ENCODE measurements at regions not wholly inside any gene's neighbourhood (a gene's known extent, or its start where the extent isn't known, plus 50 kb on each side); places are given as distances from the start of the nearest gene placed in this dataset.
"Not testable (repeated sequence)": the region's sequence is repeated elsewhere in the genome, so short reads cannot be mapped to it uniquely, and the experiment has no call there.

- Histone ChIP-seq H3K27me3 (ENCODE audit: control insufficient read depth, insufficient read depth, low read length) (no peaks in the 10 kb centered on the region), H3K9me3 (replicated peaks; ENCODE audit: low read length) (no peaks in the 10 kb centered on the region), H3K36me3 (ENCODE audit: insufficient read depth, low read length) (no peaks in the 10 kb centered on the region), H3K9ac (ENCODE audit: low read depth, low read length) (no peak overlapping the region), H3K4me1 (ENCODE audit: control insufficient read depth, insufficient read depth, low read length) (no peaks in the 10 kb centered on the region), H3K4me2 (ENCODE audit: low read length) (no peak overlapping the region), H3K4me3 (ENCODE audit: low read length) (no peak overlapping the region)
Observed at GRCh38 chr1:178581351-178582303, 68.7 kb downstream of the TEX35 start.

- Histone ChIP-seq H3K9me3 (replicated peaks; ENCODE audit: low read length) (peaks cover 3% of the 10 kb centered on the region), H3K27me3 (ENCODE audit: control insufficient read depth, insufficient read depth, low read length) (no peaks in the 10 kb centered on the region), H3K4me2 (ENCODE audit: low read length) (no peak overlapping the region), H3K4me3 (ENCODE audit: low read length) (no peak overlapping the region), H3K4me1 (ENCODE audit: control insufficient read depth, insufficient read depth, low read length) (no peaks in the 10 kb centered on the region), H3K9ac (ENCODE audit: low read depth, low read length) (no peak overlapping the region), H3K36me3 (ENCODE audit: insufficient read depth, low read length) (no peaks in the 10 kb centered on the region)
Observed at GRCh38 chr1:178587096-178587495, 74.2 kb downstream of the TEX35 start.

GRCh38 chr1:178587975-178588374 lies 75.1 kb downstream of the TEX35 start:
- no peaks in the 10 kb centered on the region for H3K36me3 ChIP-seq (ENCODE audit: insufficient read depth, low read length)
- H3K9me3 ChIP-seq (replicated peaks; ENCODE audit: low read length): peaks cover 3% of the 10 kb centered on the region
- no peak overlapping the region for H3K4me2 ChIP-seq (ENCODE audit: low read length)
- no peaks in the 10 kb centered on the region for H3K27me3 ChIP-seq (ENCODE audit: control insufficient read depth, insufficient read depth, low read length)
- H3K9ac ChIP-seq (ENCODE audit: low read depth, low read length): no peak overlapping the region
- no peaks in the 10 kb centered on the region for H3K4me1 ChIP-seq (ENCODE audit: control insufficient read depth, insufficient read depth, low read length)
- no peak overlapping the region for H3K4me3 ChIP-seq (ENCODE audit: low read length)

- H3K4me2 ChIP-seq (ENCODE audit: low read length); H3K9ac ChIP-seq (ENCODE audit: low read depth, low read length); H3K36me3 ChIP-seq (ENCODE audit: insufficient read depth, low read length); H3K4me3 ChIP-seq (ENCODE audit: low read length); H3K9me3 ChIP-seq (replicated peaks; ENCODE audit: low read length); H3K27me3 ChIP-seq (ENCODE audit: control insufficient read depth, insufficient read depth, low read length); H3K4me1 ChIP-seq (ENCODE audit: control insufficient read depth, insufficient read depth, low read length): not testable (repeated sequence)
Observed at GRCh38 chr1:178589042-178589441, 76.1 kb downstream of the TEX35 start.

GRCh38 chr1:178591811-178592210 lies 78.9 kb downstream of the TEX35 start:
- H3K9ac ChIP-seq (ENCODE audit: low read depth, low read length); H3K4me1 ChIP-seq (ENCODE audit: control insufficient read depth, insufficient read depth, low read length); H3K4me2 ChIP-seq (ENCODE audit: low read length); H3K36me3 ChIP-seq (ENCODE audit: insufficient read depth, low read length); H3K27me3 ChIP-seq (ENCODE audit: control insufficient read depth, insufficient read depth, low read length); H3K9me3 ChIP-seq (replicated peaks; ENCODE audit: low read length); H3K4me3 ChIP-seq (ENCODE audit: low read length): not testable (repeated sequence)

GRCh38 chr1:178593515-178593914 lies 80.6 kb downstream of the TEX35 start:
- Histone ChIP-seq H3K27me3 (ENCODE audit: control insufficient read depth, insufficient read depth, low read length) (no peaks in the 10 kb centered on the region), H3K9me3 (replicated peaks; ENCODE audit: low read length) (peaks cover 3% of the 10 kb centered on the region), H3K9ac (ENCODE audit: low read depth, low read length) (no peak overlapping the region), H3K4me3 (ENCODE audit: low read length) (no peak overlapping the region), H3K36me3 (ENCODE audit: insufficient read depth, low read length) (no peaks in the 10 kb centered on the region), H3K4me2 (ENCODE audit: low read length) (no peak overlapping the region), H3K4me1 (ENCODE audit: control insufficient read depth, insufficient read depth, low read length) (no peaks in the 10 kb centered on the region)

GRCh38 chr1:178594133-178594532 lies 81.2 kb downstream of the TEX35 start:
- no peak overlapping the region for H3K4me3 ChIP-seq (ENCODE audit: low read length)
- no peaks in the 10 kb centered on the region for H3K36me3 ChIP-seq (ENCODE audit: insufficient read depth, low read length)
- H3K4me1 ChIP-seq (ENCODE audit: control insufficient read depth, insufficient read depth, low read length): no peaks in the 10 kb centered on the region
- no peaks in the 10 kb centered on the region for H3K27me3 ChIP-seq (ENCODE audit: control insufficient read depth, insufficient read depth, low read length)
- H3K9me3 ChIP-seq (replicated peaks; ENCODE audit: low read length): peaks cover 3% of the 10 kb centered on the region
- H3K9ac ChIP-seq (ENCODE audit: low read depth, low read length): no peak overlapping the region
- no peak overlapping the region for H3K4me2 ChIP-seq (ENCODE audit: low read length)

GRCh38 chr1:178595491-178595890 lies 82.6 kb downstream of the TEX35 start:
- no peaks in the 10 kb centered on the region for H3K4me1 ChIP-seq (ENCODE audit: control insufficient read depth, insufficient read depth, low read length)
- no peaks in the 10 kb centered on the region for H3K36me3 ChIP-seq (ENCODE audit: insufficient read depth, low read length)
- peaks cover 3% of the 10 kb centered on the region for H3K9me3 ChIP-seq (replicated peaks; ENCODE audit: low read length)
- no peak overlapping the region for H3K9ac ChIP-seq (ENCODE audit: low read depth, low read length)
- H3K4me2 ChIP-seq (ENCODE audit: low read length): no peak overlapping the region
- H3K4me3 ChIP-seq (ENCODE audit: low read length): no peak overlapping the region
- no peaks in the 10 kb centered on the region for H3K27me3 ChIP-seq (ENCODE audit: control insufficient read depth, insufficient read depth, low read length)

- Histone ChIP-seq H3K9me3 (replicated peaks; ENCODE audit: low read length) (no peaks in the 10 kb centered on the region), H3K36me3 (ENCODE audit: insufficient read depth, low read length) (no peaks in the 10 kb centered on the region), H3K4me3 (ENCODE audit: low read length) (no peak overlapping the region), H3K4me1 (ENCODE audit: control insufficient read depth, insufficient read depth, low read length) (no peaks in the 10 kb centered on the region), H3K4me2 (ENCODE audit: low read length) (no peak overlapping the region), H3K27me3 (ENCODE audit: control insufficient read depth, insufficient read depth, low read length) (no peaks in the 10 kb centered on the region), H3K9ac (ENCODE audit: low read depth, low read length) (no peak overlapping the region)
Observed at GRCh38 chr1:178599087-178599486, 86.2 kb downstream of the TEX35 start.

GRCh38 chr1:178599745-178600144 lies 86.8 kb downstream of the TEX35 start:
- no peaks in the 10 kb centered on the region for H3K9me3 ChIP-seq (replicated peaks; ENCODE audit: low read length)
- no peaks in the 10 kb centered on the region for H3K27me3 ChIP-seq (ENCODE audit: control insufficient read depth, insufficient read depth, low read length)
- no peak overlapping the region for H3K9ac ChIP-seq (ENCODE audit: low read depth, low read length)
- H3K4me3 ChIP-seq (ENCODE audit: low read length): no peak overlapping the region
- H3K36me3 ChIP-seq (ENCODE audit: insufficient read depth, low read length): no peaks in the 10 kb centered on the region
- H3K4me1 ChIP-seq (ENCODE audit: control insufficient read depth, insufficient read depth, low read length): no peaks in the 10 kb centered on the region
- H3K4me2 ChIP-seq (ENCODE audit: low read length): no peak overlapping the region

GRCh38 chr1:178603926-178604325 lies 91.0 kb downstream of the TEX35 start:
- H3K4me1 ChIP-seq (ENCODE audit: control insufficient read depth, insufficient read depth, low read length): peaks cover 13% of the 10 kb centered on the region
- no peaks in the 10 kb centered on the region for H3K9me3 ChIP-seq (replicated peaks; ENCODE audit: low read length)
- H3K4me2 ChIP-seq (ENCODE audit: low read length): no peak overlapping the region
- H3K9ac ChIP-seq (ENCODE audit: low read depth, low read length): no peak overlapping the region
- H3K36me3 ChIP-seq (ENCODE audit: insufficient read depth, low read length): no peaks in the 10 kb centered on the region
- no peak overlapping the region for H3K4me3 ChIP-seq (ENCODE audit: low read length)
- no peaks in the 10 kb centered on the region for H3K27me3 ChIP-seq (ENCODE audit: control insufficient read depth, insufficient read depth, low read length)

GRCh38 chr1:178606839-178607238 lies 93.9 kb downstream of the TEX35 start:
- Histone ChIP-seq H3K4me3 (ENCODE audit: low read length) (no peak overlapping the region), H3K36me3 (ENCODE audit: insufficient read depth, low read length) (no peaks in the 10 kb centered on the region), H3K27me3 (ENCODE audit: control insufficient read depth, insufficient read depth, low read length) (no peaks in the 10 kb centered on the region), H3K9me3 (replicated peaks; ENCODE audit: low read length) (no peaks in the 10 kb centered on the region), H3K4me1 (ENCODE audit: control insufficient read depth, insufficient read depth, low read length) (peaks cover 40% of the 10 kb centered on the region), H3K9ac (ENCODE audit: low read depth, low read length) (no peak overlapping the region), H3K4me2 (ENCODE audit: low read length) (no peak overlapping the region)

All from skeletal muscle satellite cell (primary cell).